ENCODE measurements at regions not wholly inside any gene's neighbourhood (a gene's known extent, or its start where the extent isn't known, plus 50 kb on each side); places are given as distances from the start of the nearest gene placed in this dataset.

- H3K4me3 ChIP-seq (ENCODE audit: insufficient read depth, low read depth, low read length): no peak overlapping the region
- no peak for DNase-seq
- H4K5ac ChIP-seq (ENCODE audit: low read depth, low read length): peak overlapping the region; percentile 97; the same call in 1 of the 2 replicates
- no peak overlapping the region for H3K56ac ChIP-seq (ENCODE audit: extremely low read depth, insufficient read depth, low read length)
- WGBS, 2 experiments (ENCODE audit: extremely low coverage in 2 of 2, insufficient read length in 1 of 2): 83% methylated on average over 2 of the region's 2 CpGs; no CpG with 5 or more reads in 1 of the 2 experiments
- POLR2A ChIA-PET (ENCODE audit: unreplicated experiment): no interaction called here
- H3K4ac ChIP-seq (ENCODE audit: low read depth, low read length): peak overlapping the region; percentile 98; the same call in 1 of the 2 replicates
- no peaks in the 10 kb centered on the region for H3K9me3 ChIP-seq (ENCODE audit: control insufficient read depth, insufficient read depth, low read length)
- dilution Hi-C loops (cut with HindIII; ENCODE audit: low sequenced_read_pairs, unreplicated experiment): no loop called here
- peak overlapping the region; percentile 56 for H4K91ac ChIP-seq (ENCODE audit: insufficient read depth, low read depth, low read length)
- H2AK5ac ChIP-seq (ENCODE audit: low read depth, low read length): no peak overlapping the region; the same call in 1 of the 2 replicates
- no peaks in the 10 kb centered on the region for H3K27me3 ChIP-seq (ENCODE audit: control insufficient read depth, insufficient read depth, low read length)
- no peak overlapping the region; the same call in 1 of the 2 replicates for H3K23ac ChIP-seq (ENCODE audit: low read depth, low read length)
- H3K4me1 ChIP-seq (ENCODE audit: control insufficient read depth, insufficient read depth, low read length): peaks cover 12% of the 10 kb centered on the region; the same call in 1 of the 2 replicates
- H2BK20ac ChIP-seq (ENCODE audit: low read depth, low read length): peak overlapping the region; percentile 99
- ATAC-seq (ENCODE audit: low read depth): no peak
- CTCF ChIA-PET: no interaction called here
- no peak overlapping the region for H3K9ac ChIP-seq (ENCODE audit: low read depth, low read length)
- no TSS peak for BruUV-seq (replicated peaks)
- H2AFZ ChIP-seq (replicated peaks; ENCODE audit: low read length, poor library complexity): no peak overlapping the region
- no peaks in the 10 kb centered on the region for H3K36me3 ChIP-seq (ENCODE audit: control insufficient read depth, insufficient read depth, low read length)
- H2AK9ac ChIP-seq (replicated peaks; ENCODE audit: low read depth, low read length, poor library complexity): no peak overlapping the region
- peak overlapping the region; percentile 99 for H2BK120ac ChIP-seq (ENCODE audit: low read depth, low read length)
- peak overlapping the region; percentile 57 to 94; a peak in 3 of 4 replicates for H4K8ac ChIP-seq (ENCODE audit: low read depth in 2 of 2, low read length in 2 of 2)
- H4K20me1 ChIP-seq (ENCODE audit: insufficient read depth, low read length): no peaks in the 10 kb centered on the region
- H3K18ac ChIP-seq (ENCODE audit: low read depth, low read length): peak overlapping the region; percentile 92; the same call in 1 of the 2 replicates
- H3K9me1 ChIP-seq (ENCODE audit: insufficient read depth, low read length): peaks cover 3% of the 10 kb centered on the region; the same call in 1 of the 2 replicates
- in situ Hi-C loops (cut with MboI; ENCODE audit: low sequenced_read_pairs): no loop called here
- intact Hi-C loops (cut with micrococcal nuclease): loop anchor here (10.0 kb wide), 1 partner anchor 504 kb away; no protein-coding TSS in a partner anchor
- H3K14ac ChIP-seq (replicated peaks; ENCODE audit: low read depth, low read length): peak overlapping the region; percentile 95; the same call in 1 of the 2 replicates
- no peak overlapping the region; the same call in 1 of the 2 replicates for H3K27ac ChIP-seq (ENCODE audit: insufficient read depth, low read length)
- no peak overlapping the region for H3K4me2 ChIP-seq (ENCODE audit: low read depth, low read length)
- peak overlapping the region; percentile 100 for H2BK5ac ChIP-seq (ENCODE audit: low read depth, low read length, poor library complexity, severe bottlenecking)
- peak overlapping the region; percentile 99; the same call in 2 of the 3 replicates for H2BK15ac ChIP-seq (ENCODE audit: low read depth, low read length)
- TF ChIP-seq RCOR1 (IDR thresholded peaks at IDR 0.05; ENCODE audit: insufficient replicate concordance, low read length): no peak
- no peak for TF ChIP-seq SMC3 (IDR thresholded peaks at IDR 0.05; ENCODE audit: low read depth, low read length)
- no peak for TF ChIP-seq CTCF (conservative IDR thresholded peaks at IDR 0.05; ENCODE audit: low read depth, low read length)
- TF ChIP-seq CHD1 (IDR thresholded peaks at IDR 0.05; ENCODE audit: low read depth, low read length): no peak
- no peak for TF ChIP-seq MXI1 (IDR thresholded peaks at IDR 0.05; ENCODE audit: borderline replicate concordance, low read depth, low read length)
- TF ChIP-seq ELK1 (IDR thresholded peaks at IDR 0.05; ENCODE audit: borderline replicate concordance, low read depth, low read length): no peak
- no peak for TF ChIP-seq FOS (IDR thresholded peaks at IDR 0.05; ENCODE audit: low read depth, low read length)
- TF ChIP-seq CEBPB (IDR thresholded peaks at IDR 0.05; ENCODE audit: low read depth, low read length): no peak
- no peak for TF ChIP-seq BHLHE40 (IDR thresholded peaks at IDR 0.05; ENCODE audit: low read depth, low read length)
- no peak for TF ChIP-seq MAFK (IDR thresholded peaks at IDR 0.05; ENCODE audit: low read depth, low read length)
- no peak for TF ChIP-seq MAZ (IDR thresholded peaks at IDR 0.05; ENCODE audit: borderline replicate concordance, low read depth, low read length)
- no peak for TF ChIP-seq RAD21 (IDR thresholded peaks at IDR 0.05; ENCODE audit: low read length)
- TF ChIP-seq POLR2A (IDR thresholded peaks at IDR 0.05; ENCODE audit: low read depth, low read length): no peak
- peaks cover 0 to 13% of the 10 kb centered on the region in 2 experiments; a peak in 2 of 4 replicates for H3K79me1 ChIP-seq (ENCODE audit: low read depth in 1 of 2, low read length in 2 of 2)
These were observed 150.3 kb downstream of the TNFSF18 start for GRCh38 chr1:172900376-172900997.

Measured in IMR-90 (cell line).